ENCODE measurements at regions not wholly inside any gene's neighbourhood (a gene's known extent, or its start where the extent isn't known, plus 50 kb on each side); places are given as distances from the start of the nearest gene placed in this dataset.
"Not testable (repeated sequence)": the region's sequence is repeated elsewhere in the genome, so short reads cannot be mapped to it uniquely, and the experiment has no call there.

DNA sequence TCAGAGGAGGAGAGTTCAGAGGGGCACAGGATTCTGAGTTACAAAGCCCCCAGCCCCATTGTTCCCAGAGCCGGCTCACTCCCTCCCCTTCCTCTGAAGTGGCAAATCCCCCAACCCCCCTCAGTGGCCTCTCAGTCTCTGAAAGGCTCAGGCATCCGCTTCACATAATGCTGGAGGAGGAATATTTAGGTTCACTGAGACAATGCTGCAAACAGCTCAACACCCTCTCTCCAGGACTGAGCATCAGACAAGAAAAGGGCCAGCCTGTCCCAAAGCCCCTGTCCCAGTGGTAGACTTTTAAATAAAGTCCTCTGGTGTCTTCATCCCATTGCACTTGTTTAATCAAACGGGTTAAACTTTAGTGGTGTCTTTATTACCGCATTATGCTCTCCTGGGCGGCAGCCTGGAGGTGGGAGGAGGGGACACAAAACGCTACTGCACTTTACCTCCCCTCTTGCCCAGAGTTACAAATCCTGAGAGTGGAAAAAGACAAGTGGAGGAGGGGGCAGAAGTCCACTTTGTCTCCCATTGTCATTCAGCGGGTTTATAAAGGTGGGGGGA, 257.9 kb downstream of the FGFR2 start:
- no peak for DNase-seq

DNA sequence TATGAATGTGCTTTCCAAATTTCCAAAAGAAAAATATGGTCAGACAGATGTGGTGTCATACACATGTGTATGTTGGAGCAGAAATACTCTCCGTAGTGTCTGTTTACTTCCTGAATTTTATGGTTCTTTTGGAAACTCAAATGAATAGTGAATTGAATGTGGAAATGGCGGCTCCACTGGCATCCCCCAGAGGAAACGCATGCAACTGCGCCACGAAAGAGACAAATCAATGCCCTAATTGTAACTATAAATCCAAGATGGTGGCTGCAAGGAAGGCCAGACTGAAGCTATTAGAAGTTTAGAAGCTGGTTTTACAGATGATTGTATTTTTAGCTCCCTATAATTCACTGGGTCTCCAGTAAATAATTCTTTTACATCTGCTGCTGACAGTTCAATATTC, 246.7 kb downstream of the FGFR2 start:
- DNase-seq = no peak

DNA sequence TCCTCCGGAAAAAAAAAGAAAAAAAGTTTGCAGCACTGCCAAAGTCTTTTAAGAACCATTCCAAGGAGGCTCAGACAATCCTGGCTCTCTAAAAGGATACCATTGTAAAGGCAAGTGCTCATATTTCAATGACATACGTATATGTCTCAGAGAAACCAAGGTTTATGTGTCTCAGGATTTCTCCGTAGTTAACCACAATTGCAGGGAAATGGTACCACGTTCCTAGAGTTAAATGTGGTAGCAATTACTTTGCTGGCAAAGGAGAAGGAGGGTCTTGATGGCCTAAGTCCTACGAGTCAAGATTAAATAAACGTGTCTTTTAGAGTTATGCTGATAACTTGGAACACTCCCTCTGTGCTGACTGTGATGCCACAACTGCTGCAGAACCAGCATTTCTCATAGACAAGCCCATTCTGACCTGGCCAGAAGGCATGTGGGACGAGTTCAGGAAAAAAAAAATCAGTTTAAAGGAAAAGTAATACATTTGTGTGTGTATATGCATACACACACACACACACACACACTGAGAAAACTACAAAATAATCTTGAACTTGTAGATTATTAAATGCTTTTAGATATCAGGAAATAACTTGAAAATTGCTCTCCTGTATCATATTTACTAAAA, 245.9 kb downstream of the FGFR2 start:
- no peak for DNase-seq

DNA sequence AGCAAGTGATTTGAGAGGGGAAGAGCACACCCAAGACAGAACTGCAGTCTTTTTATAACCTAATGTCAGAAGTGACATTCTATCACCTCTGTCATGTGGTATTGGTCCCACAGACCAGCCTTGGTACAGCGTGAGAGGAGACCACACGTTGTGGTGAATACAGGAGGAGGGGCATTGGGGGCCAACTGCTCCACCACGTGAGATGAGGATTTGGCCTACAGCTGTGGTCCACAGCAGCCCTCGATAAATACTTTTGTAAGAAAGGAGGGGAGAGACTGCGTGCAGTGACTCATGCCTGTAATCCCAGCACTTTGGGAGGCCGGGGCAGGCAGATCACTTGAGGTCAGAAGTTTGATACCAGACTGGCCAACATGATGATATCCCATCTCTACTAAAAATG, 243.1 kb downstream of the FGFR2 start:
- no peak for DNase-seq

DNA sequence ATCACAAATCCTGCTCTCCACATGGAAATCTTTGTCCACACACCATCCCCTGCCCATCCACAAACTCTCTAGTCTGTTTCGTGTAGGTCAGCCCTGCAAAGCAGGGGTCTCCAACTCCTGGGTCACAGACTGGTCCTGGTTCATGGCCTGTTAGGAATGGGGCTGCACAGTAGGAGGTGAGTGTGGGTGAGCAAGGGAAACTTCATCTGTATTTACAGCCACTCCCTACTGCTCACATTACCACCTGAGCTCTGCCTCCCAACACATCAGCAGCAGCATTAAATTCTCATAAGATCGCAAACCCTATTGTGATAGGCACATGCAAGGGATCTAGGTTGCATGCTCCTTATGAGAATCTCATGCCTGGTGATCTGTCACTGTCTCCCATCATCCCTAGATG, 242.1 kb downstream of the FGFR2 start:
- DNase-seq = no peak

DNA sequence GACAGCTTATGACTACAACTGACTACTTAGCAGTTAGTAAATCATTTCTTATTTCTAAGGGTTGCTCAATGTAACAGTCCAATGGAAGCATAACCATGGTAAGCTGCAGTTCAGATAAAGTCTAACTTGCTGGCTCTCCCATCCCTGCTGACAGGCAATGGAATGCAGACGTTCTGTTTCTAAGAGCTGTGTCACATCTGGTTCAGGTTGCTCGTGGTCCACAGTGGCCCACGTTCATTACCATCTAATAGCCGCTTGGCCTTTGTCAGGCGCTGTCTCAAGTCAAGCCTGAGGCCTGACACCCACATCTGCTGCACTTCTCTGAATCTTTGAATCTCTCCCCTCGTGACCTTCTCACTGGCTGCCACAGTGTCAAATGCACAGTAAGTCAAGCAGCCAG, 240.8 kb downstream of the FGFR2 start:
- DNase-seq = no peak

DNA sequence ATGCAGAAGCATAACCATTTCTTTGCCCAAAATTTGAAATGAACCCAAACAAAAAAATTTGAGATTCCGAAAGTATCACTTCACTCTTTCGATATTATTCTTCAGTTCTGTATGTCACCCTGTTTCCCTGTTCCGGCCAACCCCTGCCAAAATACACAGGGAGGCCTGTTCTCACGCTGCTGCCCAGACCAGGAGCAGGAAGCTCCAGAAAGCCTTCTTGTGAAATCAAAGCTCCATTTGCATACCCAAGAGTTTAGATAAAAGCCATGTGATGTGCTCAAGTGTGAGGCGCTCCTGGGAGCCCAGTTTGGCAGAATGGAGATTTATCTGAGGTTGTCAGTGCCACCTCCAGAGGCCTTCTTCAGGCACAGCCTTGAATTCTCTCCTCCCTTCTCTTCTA, 236.2 kb downstream of the FGFR2 start:
- no peak for DNase-seq

DNA sequence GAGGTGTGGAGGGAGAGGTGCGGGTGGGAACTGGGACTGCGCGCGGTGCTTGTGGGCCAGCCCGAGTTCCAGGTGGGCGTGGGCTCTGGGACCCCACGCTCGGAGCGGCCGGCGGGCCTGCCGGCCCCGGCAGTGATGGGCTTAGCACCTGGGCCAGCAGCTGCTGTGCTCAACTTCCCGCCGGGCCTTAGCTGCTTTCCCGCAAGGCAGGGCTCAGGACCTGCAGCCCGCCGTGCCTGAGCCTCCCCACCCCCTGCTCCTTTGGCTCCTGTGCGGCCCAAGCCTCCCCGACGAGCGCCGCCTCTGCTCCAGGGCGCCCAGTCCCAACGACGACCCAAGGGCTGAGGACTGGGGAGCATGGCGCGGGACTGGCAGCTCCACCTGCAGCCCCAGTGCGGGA, 232.7 kb downstream of the FGFR2 start:
- DNase-seq = no peak

DNA sequence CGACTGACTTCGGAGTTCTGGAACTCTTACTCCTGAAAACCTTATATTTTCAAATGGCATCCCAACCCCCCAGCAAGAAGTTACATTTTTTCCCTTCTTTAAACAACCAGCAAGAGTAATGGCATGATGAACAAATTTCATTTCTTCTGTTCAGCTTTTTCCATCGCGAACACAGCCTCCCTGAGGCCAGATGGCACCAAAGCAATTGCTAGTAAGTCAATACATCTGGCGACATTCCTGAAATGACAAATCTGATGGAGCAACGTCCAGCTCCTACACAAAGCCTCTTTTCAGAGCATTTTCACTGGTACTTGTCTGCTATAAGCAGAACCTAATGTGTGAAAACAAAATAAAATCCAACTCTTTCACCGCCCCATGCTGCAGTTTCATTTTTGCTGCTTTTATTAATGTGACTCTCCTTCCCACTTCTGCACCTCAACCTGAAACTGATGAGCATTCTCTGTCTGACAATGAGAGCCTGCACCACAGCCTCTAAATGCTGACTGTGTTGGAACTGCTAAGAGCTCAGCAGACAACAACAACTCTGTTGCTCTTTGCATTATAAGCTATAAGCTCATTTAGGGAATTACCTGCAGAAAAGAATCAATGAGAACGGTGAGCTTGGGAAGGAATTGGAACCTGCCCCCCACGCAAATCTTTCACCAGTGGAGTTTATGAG, 229.8 kb downstream of the FGFR2 start:
- DNase-seq = peak; percentile 67

DNA sequence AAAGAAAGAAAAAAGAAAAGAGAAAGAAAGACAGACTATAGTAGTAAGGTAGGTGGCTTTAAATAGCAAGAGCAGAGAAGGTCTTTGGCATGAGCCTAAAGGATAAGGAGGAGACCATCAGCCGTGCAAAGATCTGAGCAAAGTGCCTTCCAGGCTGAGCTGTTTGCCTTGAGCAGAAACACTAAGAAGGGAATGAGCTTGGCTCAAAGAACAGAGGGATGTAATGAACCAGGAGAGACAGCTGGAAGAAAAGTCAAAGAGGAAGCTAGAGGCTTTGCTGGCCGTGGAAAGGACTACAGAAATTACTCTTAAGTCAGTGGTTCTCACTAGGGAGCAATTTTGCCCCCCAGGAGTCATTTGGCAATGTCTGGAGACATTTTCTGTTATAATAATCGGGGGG, 228.6 kb downstream of the FGFR2 start:
- DNase-seq = peak; percentile 8

DNA sequence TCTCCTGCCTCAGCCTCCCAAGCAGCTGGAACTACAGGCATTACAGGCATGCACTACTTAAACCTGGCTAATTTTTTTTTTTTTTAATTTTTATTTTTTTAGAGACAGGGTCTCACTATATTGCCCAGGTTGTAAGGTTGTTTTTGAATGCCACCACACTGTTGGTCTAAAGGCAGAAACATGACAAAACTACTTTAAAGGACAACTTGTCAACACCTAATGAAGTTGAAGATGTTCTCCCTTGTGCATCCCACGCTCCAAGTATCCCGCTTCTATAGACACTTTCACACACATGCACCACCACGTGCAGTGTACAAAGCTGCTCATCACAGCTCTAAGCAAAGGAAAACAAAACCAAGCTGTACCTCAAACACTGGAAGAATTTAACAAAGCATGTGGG, 226.4 kb downstream of the FGFR2 start:
- no peak for DNase-seq

DNA sequence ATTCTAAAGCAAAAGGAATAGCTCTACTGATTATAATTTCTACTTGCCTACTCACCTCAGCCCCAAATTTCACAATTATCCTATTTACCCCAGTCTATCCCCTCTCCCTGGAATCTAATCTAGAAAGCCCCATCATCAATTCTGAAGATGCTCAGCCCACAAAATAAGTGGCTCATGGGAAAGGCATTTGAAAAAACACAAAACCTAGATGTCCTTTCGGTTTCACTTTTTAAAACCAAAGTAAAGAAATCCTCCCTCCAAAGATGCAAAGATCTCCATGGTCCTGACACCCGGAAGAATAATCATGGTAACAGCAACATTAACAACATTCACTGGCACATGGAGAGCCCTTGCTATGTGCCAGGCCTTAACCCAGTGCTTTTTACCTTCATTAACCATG, 224.8 kb downstream of the FGFR2 start:
- DNase-seq = no peak

DNA sequence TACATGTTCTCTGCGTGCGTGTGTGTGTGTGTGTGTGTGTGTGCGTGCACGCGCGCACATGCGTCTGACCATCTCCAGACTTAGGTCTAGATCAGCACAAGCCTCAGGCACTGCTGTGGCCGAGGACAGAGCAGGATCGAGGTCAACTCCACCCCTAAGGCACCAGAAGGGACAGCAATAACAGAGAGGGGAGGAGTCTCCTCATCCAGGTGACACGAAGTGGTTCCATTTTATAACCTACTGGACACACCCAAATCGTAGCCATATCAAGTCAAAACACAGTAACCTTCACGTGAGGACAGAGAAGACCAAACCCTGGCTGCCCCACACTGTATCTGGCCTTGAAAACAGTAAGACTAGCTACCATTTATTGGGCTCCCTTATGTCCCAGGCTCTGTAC, 224.1 kb downstream of the FGFR2 start:
- DNase-seq = no peak

DNA sequence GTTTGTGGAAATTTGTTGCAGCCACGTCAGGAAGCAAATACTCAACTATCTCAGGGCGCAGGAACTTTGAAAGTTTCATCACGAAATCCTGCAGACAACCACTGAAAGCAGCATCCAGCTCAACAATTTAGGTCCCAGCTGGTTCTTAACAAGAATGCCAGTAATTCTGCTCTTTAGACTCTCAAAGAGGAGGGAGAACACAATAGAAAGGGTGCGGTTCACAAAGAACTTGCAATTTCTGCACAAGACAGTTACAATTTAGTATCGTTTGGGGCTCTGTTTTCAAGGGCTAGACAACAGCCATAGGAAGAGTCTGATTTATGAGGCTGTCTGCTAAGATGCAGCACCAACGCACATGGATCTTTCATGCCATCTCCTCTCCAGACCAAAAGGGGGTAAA, 223.1 kb downstream of the FGFR2 start:
- no peak for DNase-seq

DNA sequence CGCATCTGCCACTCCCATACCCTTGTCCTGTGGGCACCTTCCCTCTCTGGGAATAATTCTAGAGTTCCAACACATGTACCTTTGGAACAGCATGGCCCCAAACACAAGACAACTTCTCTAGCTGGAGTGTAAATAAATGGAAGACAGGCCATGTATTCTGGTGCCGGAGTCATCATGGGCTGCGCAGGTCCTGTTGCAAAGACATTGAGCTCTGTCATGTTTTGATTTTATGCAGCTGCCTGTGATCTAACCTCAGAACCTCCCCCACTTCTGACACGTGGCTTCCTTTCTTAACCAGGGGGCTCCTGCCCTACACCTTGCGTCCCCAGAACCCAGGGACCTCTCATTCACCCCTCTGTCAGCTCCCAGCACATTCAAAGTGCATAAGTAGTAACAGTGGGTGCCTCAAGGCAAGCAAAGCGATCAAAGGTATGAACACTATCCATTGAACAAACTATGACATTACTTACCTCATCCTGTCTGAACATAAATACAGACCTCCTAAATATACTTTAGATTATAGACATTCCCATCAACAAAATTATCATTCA, 219.9 kb downstream of the FGFR2 start:
- no peak for DNase-seq

DNA sequence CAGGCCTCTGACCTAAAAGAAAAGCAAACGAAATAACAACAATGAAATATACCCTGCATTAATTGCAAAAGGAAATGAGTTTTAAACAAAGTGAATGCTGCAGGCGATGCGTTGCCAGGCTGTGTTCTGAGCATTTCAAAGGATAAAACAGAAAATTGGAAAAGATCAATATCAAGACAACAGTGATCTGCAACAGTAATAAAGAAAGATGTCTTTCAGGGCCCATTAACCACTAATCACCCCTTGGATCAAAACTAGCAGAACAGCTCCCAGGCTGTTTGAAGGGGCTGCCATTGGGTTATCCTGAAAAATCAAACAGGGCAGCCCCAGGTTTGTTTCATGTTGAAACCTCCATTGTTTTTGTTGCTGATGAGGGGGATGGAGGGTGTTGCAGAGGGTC, 219.2 kb downstream of the FGFR2 start:
- no peak for DNase-seq

DNA sequence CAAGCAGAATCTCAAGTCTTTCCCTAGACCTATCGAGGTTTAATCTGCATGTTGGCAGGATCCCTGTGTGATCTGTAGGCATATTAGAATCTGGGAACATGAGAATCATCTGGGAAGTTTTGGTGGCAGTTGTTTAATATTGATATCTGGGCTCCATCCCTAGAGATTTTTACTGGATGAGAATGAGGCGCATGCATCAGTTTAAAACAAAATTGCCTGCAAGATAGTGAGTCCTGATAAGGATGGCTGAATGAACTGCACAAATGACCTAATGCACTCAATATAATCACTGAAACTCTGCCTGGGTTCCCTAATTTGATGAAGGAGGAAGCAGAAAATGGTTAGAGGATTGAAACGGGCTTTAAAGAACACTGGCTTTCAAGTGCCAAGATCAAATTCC, 218.0 kb downstream of the FGFR2 start:
- no peak for DNase-seq

DNA sequence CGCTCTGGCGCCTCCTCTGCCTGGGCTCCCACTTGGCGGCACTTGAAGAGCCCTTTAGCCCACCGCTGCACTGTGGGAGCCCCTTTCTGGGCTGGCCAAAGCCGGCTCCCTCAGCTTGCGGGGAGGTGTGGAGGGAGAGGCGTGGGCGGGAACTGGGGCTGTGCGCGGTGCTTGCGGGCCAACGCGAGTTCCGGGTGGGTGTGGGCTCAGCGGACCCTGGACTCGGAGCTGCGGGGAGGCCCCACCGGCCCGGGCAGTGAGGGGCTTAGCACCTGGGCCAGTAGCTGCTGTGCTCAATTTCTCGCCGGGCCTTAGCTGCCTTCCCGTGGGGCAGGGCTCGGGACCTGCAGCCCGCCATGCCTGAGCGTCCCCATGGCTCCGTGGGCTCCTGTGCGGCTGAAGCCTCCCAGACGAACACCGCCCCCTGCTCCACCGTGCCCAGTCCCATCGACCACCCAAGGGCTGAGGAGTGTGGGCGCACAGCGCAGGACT, 216.2 kb downstream of the FGFR2 start:
- not testable (repeated sequence) for DNase-seq

DNA sequence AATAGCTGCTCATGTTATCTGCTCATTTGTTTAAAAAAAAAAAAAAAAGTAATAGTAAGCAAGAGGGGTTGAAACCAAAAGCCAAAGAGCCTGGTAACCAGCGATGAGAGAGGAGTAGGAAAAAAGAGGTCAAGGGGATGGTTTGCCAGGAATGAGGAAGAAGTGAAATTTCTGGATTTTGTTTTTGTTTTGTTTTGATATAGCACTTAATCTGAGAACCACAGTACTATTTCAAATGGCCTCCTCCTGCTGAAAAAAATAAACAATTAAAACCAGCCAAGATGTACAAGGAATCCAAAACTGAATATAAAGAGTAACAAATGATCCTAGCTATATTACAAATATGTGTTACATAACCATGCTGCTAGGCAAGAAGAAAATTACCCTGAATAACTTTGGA, 213.1 kb downstream of the FGFR2 start:
- no peak for DNase-seq

DNA sequence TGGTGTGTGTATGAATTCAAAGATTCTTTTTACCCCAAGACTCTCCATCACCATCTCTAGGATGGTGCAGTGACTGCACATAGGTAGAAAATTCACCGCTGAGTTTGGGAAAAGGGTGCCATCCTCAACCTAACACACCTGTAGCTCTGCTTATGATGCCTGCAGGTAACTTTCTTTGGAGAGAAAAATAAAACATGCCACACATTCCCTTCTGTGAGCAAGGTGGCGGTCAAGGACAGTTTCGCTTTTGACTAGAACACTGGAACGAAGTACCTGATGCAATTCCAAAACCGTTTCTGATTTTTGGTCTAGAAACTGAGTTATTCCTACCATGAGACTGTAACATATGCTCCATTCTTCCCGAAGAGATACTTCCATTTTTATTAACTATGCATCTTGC, 205.6 kb downstream of the FGFR2 start:
- peak; percentile 40 for DNase-seq

DNA sequence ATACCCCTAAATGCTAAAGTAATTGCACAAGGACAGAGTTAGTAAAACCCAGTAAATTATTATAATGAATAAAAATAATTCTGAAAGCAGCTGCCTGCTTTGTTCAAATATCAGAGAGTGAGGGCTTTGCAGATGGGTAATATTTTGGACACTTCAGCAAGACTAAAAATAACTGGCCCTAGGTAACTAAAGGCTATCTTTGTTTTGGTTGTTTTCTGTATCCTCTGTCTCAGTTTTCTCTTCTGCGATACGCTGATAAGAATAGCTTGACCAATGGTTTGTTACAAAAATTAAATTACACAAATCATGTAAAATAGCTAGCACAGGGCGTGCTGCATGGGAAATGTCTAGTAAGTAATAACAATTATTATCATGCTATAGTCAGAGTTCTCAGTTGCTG, 204.7 kb downstream of the FGFR2 start:
- peak; percentile 38 for DNase-seq

DNA sequence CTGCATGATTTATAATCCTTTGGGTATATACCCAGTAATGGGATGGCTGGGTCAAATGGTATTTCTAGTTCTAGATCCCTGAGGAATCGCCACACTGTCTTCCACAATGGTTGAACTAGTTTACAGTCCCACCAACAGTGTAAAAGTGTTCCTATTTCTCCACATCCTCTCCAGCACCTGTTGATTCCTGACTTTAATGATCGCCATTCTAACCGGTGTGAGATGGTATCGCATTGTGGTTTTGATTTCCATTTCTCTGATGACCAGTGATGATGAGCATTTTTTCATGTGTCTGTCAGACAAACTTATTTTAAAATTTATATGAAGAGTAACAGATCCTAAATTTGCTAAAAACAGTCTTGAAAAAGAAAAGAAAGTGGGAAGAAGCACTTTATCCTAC, 197.7 kb downstream of the FGFR2 start:
- not testable (repeated sequence) for DNase-seq

DNA sequence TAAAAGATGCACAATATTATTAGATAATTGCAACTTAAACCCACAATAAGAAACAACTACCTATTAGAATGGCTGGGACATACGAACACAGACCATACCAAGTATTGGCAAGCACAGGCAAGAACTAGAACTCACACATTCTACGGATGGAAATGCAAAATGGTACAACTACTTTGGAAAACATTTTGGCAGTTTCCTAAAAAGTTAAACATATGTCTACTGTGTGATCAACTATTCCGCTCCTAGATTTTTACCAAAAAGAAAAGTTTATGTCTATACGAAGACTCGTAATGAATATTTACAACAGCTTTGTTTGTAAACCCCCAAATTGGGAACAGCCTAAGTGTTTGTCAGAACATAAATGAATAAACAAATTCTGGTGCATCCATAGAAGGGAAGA, 194.7 kb downstream of the FGFR2 start:
- no peak for DNase-seq

DNA sequence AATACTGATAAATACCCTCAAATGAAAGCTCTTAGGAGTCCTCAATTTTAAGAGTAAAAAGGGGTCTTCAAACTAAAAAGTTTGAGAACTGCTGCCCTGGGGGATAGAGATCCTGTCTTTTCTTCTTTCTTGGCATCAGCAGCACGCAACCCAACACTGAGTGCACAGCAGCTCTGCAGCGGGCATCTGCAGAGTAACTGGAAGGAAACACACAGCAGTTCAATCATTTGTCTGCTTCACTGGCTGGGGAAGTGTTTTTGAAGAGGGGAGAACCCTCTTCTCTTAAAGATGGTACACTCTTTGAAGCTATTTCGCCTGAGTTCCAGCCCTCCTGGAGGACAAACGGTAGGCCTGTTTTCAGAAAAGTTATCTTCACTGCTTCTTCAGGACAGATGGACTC, 193.6 kb downstream of the FGFR2 start:
- DNase-seq = no peak
